Transverse colon (tissue), 4 donors: ENCODE measurements at regions not wholly inside any gene's neighbourhood (a gene's known extent, or its start where the extent isn't known, plus 50 kb on each side); places are given as distances from the start of the nearest gene placed in this dataset.

ENCODE experiments used
- CTCF ChIP-seq, 5 experiments: fragments of 200-600 bp in 3 of 5; fragments of 450-650 bp in 2 of 5; sonication (generic) in 3 of 5; IDR thresholded peaks; 1 replicate in 2 of 5; 2 replicates in 3 of 5; pipeline ENCODE4 v1.5.1; 2016 to 2017; ENCODE audit warnings: antibody characterized with exemption in 5 of 5, inconsistent platforms in 3 of 5, mild to moderate bottlenecking in 2 of 5, moderate library complexity in 1 of 5
- POLR2A ChIP-seq: fragments of 450-650 bp; IDR thresholded peaks from one replicate; pipeline ENCODE4 v1.6.1; 2016; ENCODE audit warnings: antibody characterized with exemption, mild to moderate bottlenecking, moderate library complexity
- POLR2AphosphoS5 ChIP-seq, 3 donors: sonication (generic); formaldehyde crosslinking; IDR thresholded peaks; one replicate each; pipeline ENCODE4 v1.6.1; 2016; ENCODE audit warnings: antibody characterized with exemption in 3 of 3

GRCh38 chr3:34207002-34207401, 408.6 kb downstream of the PDCD6IP start:
- TF ChIP-seq CTCF (IDR thresholded peaks at IDR 0.05): no peak
- TF ChIP-seq POLR2A: no peak
- no peak for TF ChIP-seq POLR2AphosphoS5 (IDR thresholded peaks at IDR 0.05)
